GM19324 (cell line): ENCODE measurements at regions not wholly inside any gene's neighbourhood (a gene's known extent, or its start where the extent isn't known, plus 50 kb on each side); places are given as distances from the start of the nearest gene placed in this dataset.
A peak's percentile ranks its signal among the peaks of the same experiment; 100 is the strongest.

Experiments
- ATAC-seq: cut with Tn5 transposase; IDR thresholded peaks from one replicate; pipeline ENCODE4 v1.9.1; 2021; ENCODE audit warnings: mild to moderate bottlenecking, moderate library complexity; ENCODE audit not compliant: unreplicated experiment, low FRiP score

DNA sequence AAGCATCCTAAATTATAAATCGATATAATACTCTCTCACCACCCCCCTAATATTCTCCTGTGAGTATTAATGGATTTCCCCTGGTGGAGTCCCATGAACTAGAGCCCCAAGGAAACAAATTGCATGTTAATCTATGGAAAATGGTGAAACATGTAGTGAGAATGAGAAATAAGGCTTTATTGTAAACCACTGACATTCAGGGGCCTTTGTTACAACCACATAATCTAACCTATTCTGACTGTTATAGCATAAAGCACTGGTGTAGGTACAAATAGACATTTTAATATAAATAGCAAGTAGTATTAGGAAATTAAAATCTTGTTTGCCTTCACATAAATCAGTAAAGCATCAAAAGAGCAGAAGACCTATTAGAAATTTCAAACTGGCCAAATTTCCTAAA lies 65.3 kb upstream of the TLK1 start:
- no peak for ATAC-seq

DNA sequence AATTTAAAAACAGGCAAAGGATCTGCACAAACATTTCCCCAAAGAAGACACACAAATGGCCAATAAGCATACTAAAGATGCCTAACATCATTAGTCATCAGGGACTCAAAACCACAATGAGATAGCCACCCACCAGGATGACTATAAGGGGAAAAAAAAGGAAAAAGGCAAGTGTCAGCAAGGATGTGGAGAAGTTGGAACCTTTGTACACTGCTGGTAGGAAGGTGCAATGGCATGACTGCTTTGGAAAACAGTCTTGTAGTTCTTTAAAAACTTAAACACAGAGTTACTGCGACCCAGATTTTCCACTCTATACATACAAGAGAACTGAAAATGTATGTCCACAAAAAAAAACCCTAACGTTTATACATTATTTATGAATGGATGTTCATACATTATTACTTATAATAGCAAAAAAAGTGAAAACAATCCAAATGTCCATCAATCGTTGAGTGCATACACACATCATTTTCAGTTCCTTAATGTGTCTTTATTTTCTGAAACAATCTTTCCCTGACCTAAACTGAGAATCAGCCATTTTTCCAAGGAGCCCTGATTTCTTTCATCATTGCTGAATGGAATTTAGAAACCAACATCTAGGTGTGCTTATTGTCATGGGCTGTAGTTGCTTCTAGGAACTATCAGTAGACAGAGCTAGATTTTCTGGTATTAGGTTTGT lies 64.7 kb upstream of the TLK1 start:
- ATAC-seq = no peak

- ATAC-seq = no peak
Observed at GRCh38 chr2:171217330-171217729, 56.6 kb upstream of the TLK1 start.

DNA sequence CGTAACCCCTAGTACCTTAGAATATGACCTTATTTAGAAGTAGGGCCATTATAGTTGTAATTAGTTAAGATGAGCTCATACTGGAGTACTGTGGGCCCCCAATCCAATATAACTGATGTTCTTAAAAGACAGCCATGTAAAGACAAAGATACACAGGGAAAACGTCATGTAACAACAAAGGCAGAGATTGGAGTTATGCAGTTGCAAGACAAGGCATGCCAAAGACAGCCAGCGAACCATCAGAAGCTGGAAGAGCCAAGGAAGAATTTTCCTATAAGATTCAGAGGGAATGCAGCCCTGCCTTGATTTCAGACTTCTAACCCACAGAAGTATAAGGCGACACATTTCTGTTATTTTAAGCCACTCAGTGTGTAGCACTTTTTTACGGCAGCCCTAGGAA lies 55.9 kb upstream of the TLK1 start:
- ATAC-seq = no peak

DNA sequence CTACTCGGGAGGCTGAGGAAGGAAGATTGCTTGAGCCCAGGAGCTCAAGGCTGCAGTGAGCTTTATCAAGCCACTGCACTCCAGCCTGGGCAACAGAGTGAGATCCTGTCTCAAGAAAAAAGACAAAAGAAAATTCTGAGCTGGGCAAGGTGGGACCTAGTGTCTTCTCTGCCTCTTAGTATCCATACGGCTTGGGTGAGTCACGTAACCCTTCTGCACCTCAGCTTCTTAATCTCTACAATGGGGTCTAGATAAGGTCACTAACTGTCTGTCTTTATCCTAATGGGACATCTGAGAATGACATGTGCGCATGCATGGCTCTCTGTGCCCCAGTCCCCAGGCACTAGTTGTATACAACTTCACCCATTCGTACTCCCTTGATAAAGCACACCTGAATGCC lies 53.4 kb upstream of the TLK1 start:
- ATAC-seq = no peak

GRCh38 chr2:171210864-171211431 lies 50.3 kb upstream of the TLK1 start:
- ATAC-seq = peak; percentile 71
